ENCODE measurements at regions not wholly inside any gene's neighbourhood (a gene's known extent, or its start where the extent isn't known, plus 50 kb on each side); places are given as distances from the start of the nearest gene placed in this dataset.

- TF ChIP-seq CTCF (IDR thresholded peaks at IDR 0.05) = no peak
- TF ChIP-seq POLR2A (IDR thresholded peaks at IDR 0.05) = no peak
- no peak for TF ChIP-seq EP300 (IDR thresholded peaks at IDR 0.05)
- TF ChIP-seq POLR2AphosphoS5 (IDR thresholded peaks at IDR 0.05) = no peak
These were observed 271.8 kb downstream of the PCNX1 start for GRCh38 chr14:71179066-71179465.

Data from stomach (tissue), 4 donors.